ENCODE measurements at regions not wholly inside any gene's neighbourhood (a gene's known extent, or its start where the extent isn't known, plus 50 kb on each side); places are given as distances from the start of the nearest gene placed in this dataset.

DNA sequence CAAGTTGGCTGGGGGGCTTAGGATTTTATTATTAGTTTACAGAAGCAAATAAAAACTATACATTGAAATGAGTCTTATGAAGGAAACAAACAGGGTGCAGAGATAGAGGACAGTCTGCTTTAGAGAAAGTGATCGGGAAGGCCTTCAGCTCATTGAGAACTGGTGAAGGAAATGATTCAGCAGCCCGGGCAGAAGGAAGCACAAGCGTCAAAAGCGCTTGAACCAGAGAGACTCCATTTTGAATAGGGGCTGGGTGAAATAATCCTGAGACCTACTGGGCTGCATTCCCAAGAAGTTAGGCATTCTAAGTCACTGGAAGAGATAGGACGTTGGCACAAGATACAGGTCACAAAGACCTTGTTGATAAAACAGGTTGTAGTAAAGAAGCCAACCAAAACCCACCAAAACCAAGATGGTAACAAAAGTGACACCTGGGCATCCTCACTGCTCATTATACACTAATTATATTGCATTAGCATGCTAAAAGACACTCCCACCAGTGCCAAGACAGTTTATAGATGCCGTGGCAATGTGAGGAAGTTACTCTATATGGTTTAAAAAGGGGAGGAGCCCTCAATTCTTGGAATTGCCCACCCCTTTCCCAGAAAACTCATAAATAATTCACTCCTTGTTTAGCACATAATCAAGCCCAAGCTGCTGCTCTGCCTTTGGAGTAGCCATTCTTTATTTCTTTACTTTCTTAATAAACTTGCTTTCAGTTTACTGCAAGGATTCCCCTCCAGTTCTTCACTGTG lies 83.1 kb upstream of the MPP7 start (continued):
- TF ChIP-seq SRF (CRISPR knock-in tag; IDR thresholded peaks at IDR 0.05), result 0 out of 4 replicates have a peak, but pooled peaks of 1 of the 2 experiments have one; percentile 54
- peak; percentile 67; the same call in 1 of the 2 replicates for TF ChIP-seq E2F3 (CRISPR knock-in tag; IDR thresholded peaks at IDR 0.05)
- TF ChIP-seq ZNF197 (CRISPR knock-in tag; IDR thresholded peaks at IDR 0.05; ENCODE audit: low read depth), result peak; percentile 78
- TF ChIP-seq ZNF668 (CRISPR knock-in tag; IDR thresholded peaks at IDR 0.05), result peak; percentile 43; the same call in 1 of the 2 replicates
- TF ChIP-seq ZNF41 (CRISPR knock-in tag; conservative IDR thresholded peaks at IDR 0.05), result peak; percentile 57; the same call in 1 of the 2 replicates
- TF ChIP-seq PTRF (tag; IDR thresholded peaks at IDR 0.05), result peak; percentile 74
- peak; percentile 86; the same call in 1 of the 2 replicates for TF ChIP-seq KLF6 (CRISPR knock-in tag; IDR thresholded peaks at IDR 0.05; ENCODE audit: borderline replicate concordance)
- no peak for TF ChIP-seq ZBTB17 (CRISPR knock-in tag; IDR thresholded peaks at IDR 0.05)
- peak; percentile 66; the same call in 1 of the 2 replicates for TF ChIP-seq PYGO2 (tag; IDR thresholded peaks at IDR 0.05)
- TF ChIP-seq SMAD4 (CRISPR knock-in tag; conservative IDR thresholded peaks at IDR 0.05), result peak; percentile 79
- TF ChIP-seq CCNT2 (IDR thresholded peaks at IDR 0.05; ENCODE audit: borderline replicate concordance, extremely low read depth, insufficient read length, low read depth, low read length), result no peak
- TF ChIP-seq DNMT1 (IDR thresholded peaks at IDR 0.05), result no peak
- 0 out of 2 replicates have a peak, but pooled peaks have one; percentile 40 for TF ChIP-seq BCL6 (CRISPR knock-in tag; IDR thresholded peaks at IDR 0.05)
- TF ChIP-seq ARNT (IDR thresholded peaks at IDR 0.05), result no peak
- peak; percentile 60 for TF ChIP-seq HINFP (tag; conservative IDR thresholded peaks at IDR 0.05; ENCODE audit: low read depth)
- TF ChIP-seq ZNF239 (CRISPR knock-in tag; IDR thresholded peaks at IDR 0.05), result peak; percentile 72; the same call in 1 of the 2 replicates
- TF ChIP-seq BRD9 (IDR thresholded peaks at IDR 0.05; ENCODE audit: low read depth, partially characterized antibody), result no peak
- TF ChIP-seq STAT5A (IDR thresholded peaks at IDR 0.05; ENCODE audit: borderline replicate concordance, low read length), result peak; percentile 91
- TF ChIP-seq, protein P1, sequence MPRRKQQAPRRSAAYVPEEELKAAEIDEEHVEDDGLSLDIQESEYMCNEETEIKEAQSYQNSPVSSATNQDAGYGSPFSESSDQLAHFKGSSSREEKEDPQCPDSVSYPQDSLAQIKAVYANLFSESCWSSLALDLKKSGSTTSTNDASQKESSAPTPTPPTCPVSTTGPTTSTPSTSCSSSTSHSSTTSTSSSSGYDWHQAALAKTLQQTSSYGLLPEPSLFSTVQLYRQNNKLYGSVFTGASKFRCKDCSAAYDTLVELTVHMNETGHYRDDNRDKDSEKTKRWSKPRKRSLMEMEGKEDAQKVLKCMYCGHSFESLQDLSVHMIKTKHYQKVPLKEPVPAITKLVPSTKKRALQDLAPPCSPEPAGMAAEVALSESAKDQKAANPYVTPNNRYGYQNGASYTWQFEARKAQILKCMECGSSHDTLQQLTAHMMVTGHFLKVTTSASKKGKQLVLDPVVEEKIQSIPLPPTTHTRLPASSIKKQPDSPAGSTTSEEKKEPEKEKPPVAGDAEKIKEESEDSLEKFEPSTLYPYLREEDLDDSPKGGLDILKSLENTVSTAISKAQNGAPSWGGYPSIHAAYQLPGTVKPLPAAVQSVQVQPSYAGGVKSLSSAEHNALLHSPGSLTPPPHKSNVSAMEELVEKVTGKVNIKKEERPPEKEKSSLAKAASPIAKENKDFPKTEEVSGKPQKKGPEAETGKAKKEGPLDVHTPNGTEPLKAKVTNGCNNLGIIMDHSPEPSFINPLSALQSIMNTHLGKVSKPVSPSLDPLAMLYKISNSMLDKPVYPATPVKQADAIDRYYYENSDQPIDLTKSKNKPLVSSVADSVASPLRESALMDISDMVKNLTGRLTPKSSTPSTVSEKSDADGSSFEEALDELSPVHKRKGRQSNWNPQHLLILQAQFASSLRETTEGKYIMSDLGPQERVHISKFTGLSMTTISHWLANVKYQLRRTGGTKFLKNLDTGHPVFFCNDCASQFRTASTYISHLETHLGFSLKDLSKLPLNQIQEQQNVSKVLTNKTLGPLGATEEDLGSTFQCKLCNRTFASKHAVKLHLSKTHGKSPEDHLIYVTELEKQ (CRISPR knock-in tag; IDR thresholded peaks at IDR 0.05), result peak; percentile 60; the same call in 1 of the 2 replicates
- TF ChIP-seq ZNF449 (CRISPR knock-in tag; IDR thresholded peaks at IDR 0.05), result peak; percentile 86; the same call in 1 of the 2 replicates
- no peak for TF ChIP-seq NELFE (IDR thresholded peaks at IDR 0.05; ENCODE audit: insufficient read depth, insufficient read length)
- no peak for TF ChIP-seq NR2C1 (IDR thresholded peaks at IDR 0.05)
- peak; percentile 74 for TF ChIP-seq NR2C1 (tag; IDR thresholded peaks at IDR 0.05)
